H9 (cell line): ENCODE measurements at regions not wholly inside any gene's neighbourhood (a gene's known extent, or its start where the extent isn't known, plus 50 kb on each side); places are given as distances from the start of the nearest gene placed in this dataset.

Experiments used
- DNase-seq: peaks from one replicate; pipeline ENCODE4 v3.0.0-alpha.2; 2017
- H2AFZ ChIP-seq: one replicate; pipeline ENCODE4 v1.6.1; 2013; ENCODE audit warnings: mild to moderate bottlenecking, low read length, control low read depth, moderate library complexity
- H2AK5ac ChIP-seq: 2 replicates; pipeline ENCODE4 v1.6.1; 2013; ENCODE audit warnings: low read length, control low read depth, mixed read lengths; ENCODE audit not compliant: insufficient read length
- H2BK120ac ChIP-seq: one replicate; pipeline ENCODE4 v1.6.1; 2013; ENCODE audit warnings: low read depth, mild to moderate bottlenecking, low read length, control low read depth, inconsistent platforms; ENCODE audit not compliant: poor library complexity, severe bottlenecking
- H2BK12ac ChIP-seq: 2 replicates; pipeline ENCODE4 v1.6.1; 2013; ENCODE audit warnings: low read length, control low read depth, mixed read lengths, low read depth; ENCODE audit not compliant: insufficient read length
- H2BK15ac ChIP-seq: 2 replicates; pipeline ENCODE4 v1.6.1; 2013; ENCODE audit warnings: low read depth, low read length, control low read depth
- H2BK20ac ChIP-seq: one replicate; pipeline ENCODE4 v1.6.1; 2013; ENCODE audit warnings: low read depth, mild to moderate bottlenecking, low read length, control low read depth, inconsistent platforms; ENCODE audit not compliant: poor library complexity, severe bottlenecking
- H2BK5ac ChIP-seq: 2 replicates; pipeline ENCODE4 v1.6.1; 2013; ENCODE audit warnings: low read length, control low read depth, mixed read lengths; ENCODE audit not compliant: insufficient read length
- H3K14ac ChIP-seq: 2 replicates; pipeline ENCODE4 v1.6.1; 2013; ENCODE audit warnings: low read length, control low read depth; ENCODE audit not compliant: insufficient read depth
- H3K18ac ChIP-seq: 2 replicates; pipeline ENCODE4 v1.6.1; 2013; ENCODE audit warnings: low read depth, mild to moderate bottlenecking, mixed read lengths, low read length, control low read depth; ENCODE audit not compliant: insufficient read length
- H3K23ac ChIP-seq: 2 replicates; pipeline ENCODE4 v1.6.1; 2013; ENCODE audit warnings: low read length, control low read depth, mixed read lengths, low read depth; ENCODE audit not compliant: insufficient read length
- H3K23me2 ChIP-seq: 2 replicates; pipeline ENCODE4 v1.6.1; 2013; ENCODE audit warnings: low read depth, mild to moderate bottlenecking, mixed read lengths, low read length, control low read depth; ENCODE audit not compliant: insufficient read length, poor library complexity, severe bottlenecking
- H3K27ac ChIP-seq: 2 replicates; pipeline ENCODE4 v1.5.1; 2013; ENCODE audit warnings: low read length, control low read depth, mixed read lengths, low read depth; ENCODE audit not compliant: insufficient read length
- H3K27me3 ChIP-seq: 2 replicates; pipeline ENCODE4 v1.6.1; 2013; ENCODE audit warnings: low read length, control low read depth, inconsistent platforms; ENCODE audit not compliant: insufficient read depth
- H3K4ac ChIP-seq: 2 replicates; pipeline ENCODE4 v1.6.1; 2013; ENCODE audit warnings: low read depth, mild to moderate bottlenecking, control low read depth, inconsistent platforms, low read length, moderate library complexity
- H3K4me1 ChIP-seq: 2 replicates; pipeline ENCODE4 v1.6.1; 2013; ENCODE audit warnings: low read length, control low read depth, inconsistent platforms; ENCODE audit not compliant: insufficient read depth
- H3K4me2 ChIP-seq: 2 replicates; pipeline ENCODE4 v1.6.1; 2013; ENCODE audit warnings: low read length, control low read depth, mixed read lengths; ENCODE audit not compliant: insufficient read length, insufficient read depth
- H3K56ac ChIP-seq: 2 replicates; pipeline ENCODE4 v1.6.1; 2013; ENCODE audit warnings: low read depth, mild to moderate bottlenecking, mixed read lengths, low read length, control low read depth; ENCODE audit not compliant: insufficient read length
- H3K79me1 ChIP-seq: 2 replicates; pipeline ENCODE4 v1.6.1; 2013; ENCODE audit warnings: low read depth, mild to moderate bottlenecking, moderate library complexity, low read length, control low read depth, inconsistent platforms; ENCODE audit not compliant: insufficient read depth, poor library complexity, severe bottlenecking
- H3K79me2 ChIP-seq: 2 replicates; pipeline ENCODE4 v1.6.1; 2013; ENCODE audit warnings: low read length, control low read depth, inconsistent platforms; ENCODE audit not compliant: insufficient read depth
- H3K9ac ChIP-seq: 2 replicates; pipeline ENCODE4 v1.6.1; 2013; ENCODE audit warnings: low read length, control low read depth, mixed read lengths; ENCODE audit not compliant: insufficient read length; ENCODE audit errors: extremely low read depth
- H3K9me3 ChIP-seq: one replicate; pipeline ENCODE4 v1.6.1; 2013; ENCODE audit warnings: low read depth, low read length, inconsistent platforms; ENCODE audit not compliant: control insufficient read depth
- H3T11ph ChIP-seq: one replicate; pipeline ENCODE4 v1.6.1; 2013; ENCODE audit warnings: mild to moderate bottlenecking, low read length, control low read depth, inconsistent platforms
- H4K20me1 ChIP-seq: one replicate; pipeline ENCODE4 v1.6.1; 2013; ENCODE audit not compliant: control insufficient read depth, insufficient read length, insufficient read depth
- H4K5ac ChIP-seq: 2 replicates; pipeline ENCODE4 v1.6.1; 2013; ENCODE audit warnings: low read depth, mild to moderate bottlenecking, mixed read lengths, low read length, control low read depth; ENCODE audit not compliant: insufficient read length
- H4K8ac ChIP-seq: replicated peaks from 2 replicates; pipeline ENCODE4 v1.6.1; 2013; ENCODE audit warnings: low read length, control low read depth, mixed read lengths, low read depth; ENCODE audit not compliant: insufficient read length
- H4K91ac ChIP-seq: 2 replicates; pipeline ENCODE4 v1.6.1; 2013; ENCODE audit warnings: low read depth, mild to moderate bottlenecking, moderate library complexity, mixed read lengths, low read length, control low read depth; ENCODE audit not compliant: insufficient read length
- H3K27ac Mint-ChIP-seq, 3 experiments: 2 replicates in 2 of 3; 3 replicates in 1 of 3; pipeline ENCODE4 v1.8.0; 2020 to 2021; ENCODE audit warnings: mixed read lengths in 3 of 3, mild to moderate bottlenecking in 1 of 3, moderate library complexity in 1 of 3
- H3K27me3 Mint-ChIP-seq: 2 replicates; pipeline ENCODE4 v1.8.0; 2021; ENCODE audit warnings: low read depth, mild to moderate bottlenecking, moderate library complexity, mixed read lengths
- H3K36me3 Mint-ChIP-seq, 3 experiments: 2 replicates in 2 of 3; 3 replicates in 1 of 3; pipeline ENCODE4 v1.8.0; 2020 to 2021; ENCODE audit warnings: low read depth in 3 of 3, mixed read lengths in 3 of 3; ENCODE audit not compliant: insufficient read depth in 1 of 3
- H3K4me1 Mint-ChIP-seq, 2 experiments: 2 replicates each; pipeline ENCODE4 v1.8.0; 2020; ENCODE audit warnings: mixed read lengths in 2 of 2
- H3K4me3 Mint-ChIP-seq, 2 experiments: 2 replicates in 1 of 2; 3 replicates in 1 of 2; pipeline ENCODE4 v1.8.0; 2020 to 2021; ENCODE audit warnings: mild to moderate bottlenecking in 2 of 2, mixed read lengths in 2 of 2, moderate library complexity in 1 of 2
- H3K9me3 Mint-ChIP-seq, 2 experiments: 2 replicates in 1 of 2; 3 replicates in 1 of 2; pipeline ENCODE4 v1.8.0; 2020; ENCODE audit warnings: mild to moderate bottlenecking in 2 of 2, mixed read lengths in 2 of 2, moderate library complexity in 1 of 2
- WGBS: extraction: QIAGEN DNeasy Blood & Tissue Kit; methylation state at CpG from one replicate; pipeline ENCODE4 v1.1.7; 2013; ENCODE audit warnings: missing lambda C conversion rate, low lambda C conversion rate, mixed read lengths; ENCODE audit not compliant: insufficient read length; ENCODE audit errors: extremely low coverage; 5-methylcytosine and 5-hydroxymethylcytosine counted together
- TF ChIP-seq, protein P1 (sequence below): fragments of 200-600 bp; sonication (generic); conservative IDR thresholded peaks from 3 replicates; pipeline ENCODE4 v1.8.0; 2021; ENCODE audit warnings: antibody characterized with exemption, mild to moderate bottlenecking

DNA sequence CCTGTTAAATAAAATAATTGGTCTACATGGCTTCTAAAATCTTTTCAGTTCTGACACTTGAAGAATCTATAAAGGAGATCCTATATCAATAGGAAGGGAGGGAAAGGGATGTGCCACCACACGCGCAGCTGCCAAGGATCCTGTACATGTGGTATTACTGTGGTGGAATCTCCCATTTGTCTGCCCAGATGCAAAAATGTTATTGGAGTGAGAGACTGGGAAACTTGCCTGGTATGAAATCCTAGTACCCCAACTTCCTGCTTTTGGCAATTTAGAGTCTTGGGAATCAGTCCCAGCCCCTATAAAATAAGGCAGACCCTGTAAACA, 81.9 kb upstream of the PICALM start:
- Histone ChIP-seq H3K79me1 (no peaks in the 10 kb centered on the region), H3K27ac (no peak overlapping the region), H4K8ac (no peak overlapping the region), H3T11ph (no peak overlapping the region), H4K5ac (no peak overlapping the region), H3K27me3 (no peaks in the 10 kb centered on the region), H3K9ac (no peak overlapping the region), H4K20me1 (no peaks in the 10 kb centered on the region), H2AK5ac (no peak overlapping the region), H2BK120ac (no peak overlapping the region), H3K14ac (no peak overlapping the region), H2BK5ac (no peak overlapping the region), H3K56ac (no peak overlapping the region), H3K23ac (no peak overlapping the region), H2BK12ac (no peak overlapping the region), H3K4ac (no peak overlapping the region), H3K9me3 (no peaks in the 10 kb centered on the region), H2AFZ (no peak overlapping the region), H2BK15ac (no peak overlapping the region), H3K4me1 (peaks cover 4% of the 10 kb centered on the region; the same call in 1 of the 2 replicates), H2BK20ac (no peak overlapping the region), H3K4me2 (no peak overlapping the region), H3K18ac (no peak overlapping the region), H3K23me2 (no peaks in the 10 kb centered on the region), H3K79me2 (no peaks in the 10 kb centered on the region), H4K91ac (no peak overlapping the region)
- WGBS = no CpG with 5 or more reads among the region's 2 CpGs
- TF ChIP-seq, protein P1, sequence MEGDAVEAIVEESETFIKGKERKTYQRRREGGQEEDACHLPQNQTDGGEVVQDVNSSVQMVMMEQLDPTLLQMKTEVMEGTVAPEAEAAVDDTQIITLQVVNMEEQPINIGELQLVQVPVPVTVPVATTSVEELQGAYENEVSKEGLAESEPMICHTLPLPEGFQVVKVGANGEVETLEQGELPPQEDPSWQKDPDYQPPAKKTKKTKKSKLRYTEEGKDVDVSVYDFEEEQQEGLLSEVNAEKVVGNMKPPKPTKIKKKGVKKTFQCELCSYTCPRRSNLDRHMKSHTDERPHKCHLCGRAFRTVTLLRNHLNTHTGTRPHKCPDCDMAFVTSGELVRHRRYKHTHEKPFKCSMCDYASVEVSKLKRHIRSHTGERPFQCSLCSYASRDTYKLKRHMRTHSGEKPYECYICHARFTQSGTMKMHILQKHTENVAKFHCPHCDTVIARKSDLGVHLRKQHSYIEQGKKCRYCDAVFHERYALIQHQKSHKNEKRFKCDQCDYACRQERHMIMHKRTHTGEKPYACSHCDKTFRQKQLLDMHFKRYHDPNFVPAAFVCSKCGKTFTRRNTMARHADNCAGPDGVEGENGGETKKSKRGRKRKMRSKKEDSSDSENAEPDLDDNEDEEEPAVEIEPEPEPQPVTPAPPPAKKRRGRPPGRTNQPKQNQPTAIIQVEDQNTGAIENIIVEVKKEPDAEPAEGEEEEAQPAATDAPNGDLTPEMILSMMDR = no peak
- Mint-ChIP-seq H3K27me3 (peaks cover 9% of the 10 kb centered on the region), H3K9me3 (no peaks in the 10 kb centered on the region), H3K36me3 (no peaks in the 10 kb centered on the region), H3K27ac (no peak overlapping the region; a peak in 1 of 7 replicates), H3K4me3 (no peak overlapping the region), H3K4me1 (peaks cover 22 to 32% of the 10 kb centered on the region in 2 experiments)
- DNase-seq = no peak
